ENCODE measurements at regions not wholly inside any gene's neighbourhood (a gene's known extent, or its start where the extent isn't known, plus 50 kb on each side); places are given as distances from the start of the nearest gene placed in this dataset.
"Not testable (repeated sequence)": the region's sequence is repeated elsewhere in the genome, so short reads cannot be mapped to it uniquely, and the experiment has no call there.

DNA sequence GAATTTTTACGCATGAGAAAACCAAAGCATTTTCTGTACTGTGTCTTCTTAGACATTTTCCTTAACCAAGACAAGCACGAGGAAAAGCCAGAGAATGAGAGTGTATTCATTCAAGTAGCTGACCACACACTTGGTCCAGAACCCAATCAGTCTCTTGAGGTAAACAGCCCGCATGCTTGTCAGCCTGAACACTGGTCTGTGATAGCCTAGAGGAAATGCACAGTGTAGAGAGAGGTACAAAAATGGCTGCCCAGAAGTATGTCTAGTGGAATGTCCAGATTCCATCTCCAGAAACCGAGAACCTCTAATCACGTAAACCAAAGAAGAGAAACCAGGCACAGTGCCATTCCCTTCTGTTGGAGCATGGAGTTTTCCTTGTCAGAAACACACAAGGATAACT lies 80.0 kb upstream of the SNX2 start:
- no peak for FAIRE-seq
- no peak overlapping the region for H3K4me2 ChIP-seq (ENCODE audit: control insufficient read depth, extremely low read depth, insufficient read depth, low read depth, low read length)

DNA sequence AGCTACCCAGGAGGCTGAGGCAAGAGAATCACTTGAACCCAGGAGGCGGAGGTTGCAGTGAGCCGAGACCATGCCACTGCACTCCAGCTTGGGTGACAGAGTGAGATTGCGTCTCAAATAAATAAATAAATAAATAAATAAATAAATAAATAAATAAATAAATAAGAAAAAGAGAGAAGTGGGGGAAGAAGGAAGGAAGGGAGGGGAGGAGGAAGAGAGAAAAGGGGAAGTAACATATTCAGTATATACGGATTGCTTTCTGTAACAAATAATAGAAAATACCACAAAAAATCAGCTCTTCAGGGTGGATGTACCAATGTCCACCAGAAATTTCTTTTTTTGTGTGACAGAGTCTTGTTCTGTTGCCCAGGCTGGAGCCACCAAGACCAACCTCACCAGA lies 78.1 kb upstream of the SNX2 start:
- H4K20me1 ChIP-seq (ENCODE audit: control insufficient read depth, extremely low read depth, insufficient read depth, low read length); H3K27ac ChIP-seq (ENCODE audit: control insufficient read depth, insufficient read depth, low read length); H3K4me1 ChIP-seq (ENCODE audit: control insufficient read depth, extremely low read depth, insufficient read depth, low read length); H3K9ac ChIP-seq (ENCODE audit: control insufficient read depth, extremely low read depth, insufficient read depth, low read length); H2AFZ ChIP-seq (ENCODE audit: control insufficient read depth, low read length); H3K4me3 ChIP-seq (ENCODE audit: control insufficient read depth in 2 of 3, extremely low read depth in 1 of 3, insufficient read depth in 2 of 3, low read depth in 1 of 3, low read length in 3 of 3); DNase-seq (ENCODE audit: low read depth, low spot score); H3K27me3 ChIP-seq (ENCODE audit: control insufficient read depth, extremely low read depth, insufficient read depth, low read length); H3K9me1 ChIP-seq (ENCODE audit: control insufficient read depth, extremely low read depth, insufficient read depth, low read length); H3K4me2 ChIP-seq (ENCODE audit: control insufficient read depth, extremely low read depth, insufficient read depth, low read depth, low read length); FAIRE-seq; dilution Hi-C loops (cut with MboI; ENCODE audit: extremely low pct_ligation_motif_present, low sequenced_read_pairs); H3K36me3 ChIP-seq (ENCODE audit: control insufficient read depth in 2 of 2, extremely low read depth in 1 of 2, insufficient read depth in 2 of 2, low read length in 2 of 2); H3K9me3 ChIP-seq (ENCODE audit: control insufficient read depth, low read depth, low read length); H3K79me2 ChIP-seq (ENCODE audit: control insufficient read depth, insufficient read depth, low read length): not testable (repeated sequence)

More for the DNA sequence above, 80.0 kb upstream of the SNX2 start:
- no peak for TF ChIP-seq EZH2 (IDR thresholded peaks at IDR 0.05; ENCODE audit: low read length)
- TF ChIP-seq, protein P1, sequence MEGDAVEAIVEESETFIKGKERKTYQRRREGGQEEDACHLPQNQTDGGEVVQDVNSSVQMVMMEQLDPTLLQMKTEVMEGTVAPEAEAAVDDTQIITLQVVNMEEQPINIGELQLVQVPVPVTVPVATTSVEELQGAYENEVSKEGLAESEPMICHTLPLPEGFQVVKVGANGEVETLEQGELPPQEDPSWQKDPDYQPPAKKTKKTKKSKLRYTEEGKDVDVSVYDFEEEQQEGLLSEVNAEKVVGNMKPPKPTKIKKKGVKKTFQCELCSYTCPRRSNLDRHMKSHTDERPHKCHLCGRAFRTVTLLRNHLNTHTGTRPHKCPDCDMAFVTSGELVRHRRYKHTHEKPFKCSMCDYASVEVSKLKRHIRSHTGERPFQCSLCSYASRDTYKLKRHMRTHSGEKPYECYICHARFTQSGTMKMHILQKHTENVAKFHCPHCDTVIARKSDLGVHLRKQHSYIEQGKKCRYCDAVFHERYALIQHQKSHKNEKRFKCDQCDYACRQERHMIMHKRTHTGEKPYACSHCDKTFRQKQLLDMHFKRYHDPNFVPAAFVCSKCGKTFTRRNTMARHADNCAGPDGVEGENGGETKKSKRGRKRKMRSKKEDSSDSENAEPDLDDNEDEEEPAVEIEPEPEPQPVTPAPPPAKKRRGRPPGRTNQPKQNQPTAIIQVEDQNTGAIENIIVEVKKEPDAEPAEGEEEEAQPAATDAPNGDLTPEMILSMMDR (optimal IDR thresholded peaks at IDR 0.05 in 1 of 3, IDR thresholded peaks at IDR 0.05 in 1 of 3, conservative IDR thresholded peaks at IDR 0.05 in 1 of 3; ENCODE audit: extremely low read depth in 1 of 3, insufficient read depth in 2 of 3, low read length in 3 of 3) = no peak
- DNase-seq (ENCODE audit: low read depth, low spot score) = no peak
- Histone ChIP-seq H3K9me3 (ENCODE audit: control insufficient read depth, low read depth, low read length) (no peaks in the 10 kb centered on the region), H3K36me3 (ENCODE audit: control insufficient read depth in 2 of 2, extremely low read depth in 1 of 2, insufficient read depth in 2 of 2, low read length in 2 of 2) (no peaks in the 10 kb centered on the region), H3K27me3 (ENCODE audit: control insufficient read depth, extremely low read depth, insufficient read depth, low read length) (no peaks in the 10 kb centered on the region), H3K9ac (ENCODE audit: control insufficient read depth, extremely low read depth, insufficient read depth, low read length) (no peak overlapping the region), H3K79me2 (ENCODE audit: control insufficient read depth, insufficient read depth, low read length) (no peaks in the 10 kb centered on the region), H2AFZ (ENCODE audit: control insufficient read depth, low read length) (no peak overlapping the region), H4K20me1 (ENCODE audit: control insufficient read depth, extremely low read depth, insufficient read depth, low read length) (no peaks in the 10 kb centered on the region), H3K4me3 (ENCODE audit: control insufficient read depth in 2 of 3, extremely low read depth in 1 of 3, insufficient read depth in 2 of 3, low read depth in 1 of 3, low read length in 3 of 3) (no peak overlapping the region), H3K4me1 (ENCODE audit: control insufficient read depth, extremely low read depth, insufficient read depth, low read length) (no peaks in the 10 kb centered on the region), H3K9me1 (ENCODE audit: control insufficient read depth, extremely low read depth, insufficient read depth, low read length) (no peaks in the 10 kb centered on the region), H3K27ac (ENCODE audit: control insufficient read depth, insufficient read depth, low read length) (no peak overlapping the region)
- dilution Hi-C loops (cut with MboI; ENCODE audit: extremely low pct_ligation_motif_present, low sequenced_read_pairs) = no loop called here

DNA sequence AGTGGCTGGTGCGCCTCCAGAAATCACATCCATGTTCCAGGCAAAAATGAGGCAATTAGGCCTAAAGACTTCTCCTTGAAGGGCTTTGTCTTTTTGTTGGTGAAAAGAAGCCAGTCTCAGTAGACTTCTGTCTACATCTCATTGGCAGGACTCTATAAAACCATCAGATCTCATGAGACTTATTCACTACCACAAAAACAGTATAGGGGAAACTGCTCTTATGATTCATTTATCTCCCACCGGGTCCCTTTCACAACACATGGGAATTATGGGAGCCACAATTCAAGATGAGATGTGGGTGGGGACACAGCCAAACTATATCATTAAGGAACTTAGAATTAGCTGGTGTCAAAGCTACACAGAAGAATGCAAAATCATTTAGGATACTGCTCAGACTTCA lies 77.7 kb upstream of the SNX2 start:
- Histone ChIP-seq H3K4me2 (ENCODE audit: control insufficient read depth, extremely low read depth, insufficient read depth, low read depth, low read length) (no peak overlapping the region), H3K9ac (ENCODE audit: control insufficient read depth, extremely low read depth, insufficient read depth, low read length) (no peak overlapping the region), H3K27ac (ENCODE audit: control insufficient read depth, insufficient read depth, low read length) (no peak overlapping the region), H3K4me3 (ENCODE audit: control insufficient read depth in 2 of 3, extremely low read depth in 1 of 3, insufficient read depth in 2 of 3, low read depth in 1 of 3, low read length in 3 of 3) (no peak overlapping the region), H3K27me3 (ENCODE audit: control insufficient read depth, extremely low read depth, insufficient read depth, low read length) (no peaks in the 10 kb centered on the region), H3K36me3 (ENCODE audit: control insufficient read depth in 2 of 2, extremely low read depth in 1 of 2, insufficient read depth in 2 of 2, low read length in 2 of 2) (no peaks in the 10 kb centered on the region), H3K9me3 (ENCODE audit: control insufficient read depth, low read depth, low read length) (no peaks in the 10 kb centered on the region), H4K20me1 (ENCODE audit: control insufficient read depth, extremely low read depth, insufficient read depth, low read length) (no peaks in the 10 kb centered on the region), H3K4me1 (ENCODE audit: control insufficient read depth, extremely low read depth, insufficient read depth, low read length) (no peaks in the 10 kb centered on the region), H3K79me2 (ENCODE audit: control insufficient read depth, insufficient read depth, low read length) (no peaks in the 10 kb centered on the region), H3K9me1 (ENCODE audit: control insufficient read depth, extremely low read depth, insufficient read depth, low read length) (no peaks in the 10 kb centered on the region), H2AFZ (ENCODE audit: control insufficient read depth, low read length) (no peak overlapping the region)
- DNase-seq (ENCODE audit: low read depth, low spot score) (no peak), FAIRE-seq (no peak)
- dilution Hi-C loops (cut with MboI; ENCODE audit: extremely low pct_ligation_motif_present, low sequenced_read_pairs) = no loop called here
- TF ChIP-seq, protein P1 (optimal IDR thresholded peaks at IDR 0.05 in 1 of 3, IDR thresholded peaks at IDR 0.05 in 1 of 3, conservative IDR thresholded peaks at IDR 0.05 in 1 of 3; ENCODE audit: extremely low read depth in 1 of 3, insufficient read depth in 2 of 3, low read length in 3 of 3) = no peak
- TF ChIP-seq EZH2 (IDR thresholded peaks at IDR 0.05; ENCODE audit: low read length) = no peak
